ENCODE measurements at regions not wholly inside any gene's neighbourhood (a gene's known extent, or its start where the extent isn't known, plus 50 kb on each side); places are given as distances from the start of the nearest gene placed in this dataset. TPM values are rescaled to one million over a fixed set of nuclear protein-coding genes. Genes with fewer than 3 reads are reported as not detected.

DNA sequence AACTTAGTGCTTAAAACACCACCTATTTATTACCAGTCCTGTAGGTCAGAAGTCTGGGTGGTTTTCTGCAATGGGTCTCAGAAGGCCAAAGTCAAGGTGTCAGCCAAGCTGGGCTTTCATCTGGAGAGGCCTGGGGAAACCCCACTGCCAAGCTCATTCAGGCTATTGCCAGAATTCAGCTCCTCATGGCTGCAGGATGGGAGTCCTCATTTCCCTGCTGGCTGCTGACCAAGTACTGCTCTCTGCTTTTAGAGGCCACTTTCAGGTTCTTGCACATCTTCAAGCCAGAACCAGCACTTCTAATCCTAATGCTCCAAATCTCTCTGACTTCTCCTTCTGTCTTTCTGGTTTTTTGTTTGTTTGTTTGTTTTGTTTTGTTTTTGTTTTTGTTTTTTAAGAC, 109.3 kb downstream of the BCOR start:
- Mint-ChIP-seq H3K27ac (no peak overlapping the region), H3K36me3 (no peaks in the 10 kb centered on the region), H3K4me1 (peaks cover 2% of the 10 kb centered on the region), H3K9me3 (no peaks in the 10 kb centered on the region), H3K4me3 (no peak overlapping the region), H3K27me3 (peaks cover 6% of the 10 kb centered on the region)
- POLR2A ChIA-PET = no interaction called here
- DNase-seq (no peak), ATAC-seq (ENCODE audit: low read depth) (no peak)

DNA sequence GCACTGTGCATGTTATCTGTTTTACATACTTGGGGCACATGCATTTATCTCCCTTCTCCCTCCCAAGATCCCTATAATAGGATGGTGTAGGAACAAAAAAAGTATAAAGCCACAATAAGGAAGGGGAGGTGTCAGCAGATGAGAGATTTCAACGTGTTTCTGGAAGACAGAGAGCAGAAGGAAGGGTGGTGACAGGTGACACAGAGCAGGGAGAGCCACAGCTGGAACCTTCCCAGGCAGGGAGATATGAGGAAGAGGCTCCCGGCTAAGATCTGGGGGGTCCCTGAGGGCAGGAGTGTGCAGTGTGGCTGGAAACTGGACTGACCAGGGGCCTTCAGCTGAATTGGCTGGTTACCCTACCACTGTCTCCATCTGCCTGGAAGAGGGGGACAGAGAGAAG, 107.4 kb downstream of the BCOR start:
- no peak overlapping the region for H3K4me3 Mint-ChIP-seq
- H3K9me3 Mint-ChIP-seq = no peaks in the 10 kb centered on the region
- ATAC-seq (ENCODE audit: low read depth) (no peak), DNase-seq (no peak)
- H3K27me3 Mint-ChIP-seq = peaks cover 6% of the 10 kb centered on the region
- POLR2A ChIA-PET = no interaction called here
- no peaks in the 10 kb centered on the region for H3K36me3 Mint-ChIP-seq
- H3K4me1 Mint-ChIP-seq = peaks cover 2% of the 10 kb centered on the region
- no peak overlapping the region for H3K27ac Mint-ChIP-seq

DNA sequence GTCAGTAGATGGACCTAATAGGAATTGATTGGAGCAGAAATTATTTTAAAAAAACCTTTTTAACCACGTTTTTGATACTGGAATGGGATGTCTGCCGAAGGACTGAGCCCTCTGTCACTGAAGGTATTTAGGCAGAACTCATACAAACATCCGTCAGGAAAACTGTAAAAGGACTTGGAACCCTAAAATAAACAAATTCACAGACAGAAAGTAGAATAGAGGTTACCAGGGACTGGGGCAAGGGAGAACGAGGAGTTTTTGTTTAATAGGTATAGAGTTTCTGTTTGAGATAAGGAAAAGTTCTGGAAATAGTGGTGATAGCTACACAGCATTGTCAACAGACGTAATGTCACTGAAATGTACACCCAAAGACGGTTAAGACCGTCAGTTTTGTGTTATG, 105.5 kb downstream of the BCOR start:
- Mint-ChIP-seq H3K27me3 (peaks cover 6% of the 10 kb centered on the region), H3K4me3 (no peak overlapping the region), H3K27ac (no peak overlapping the region), H3K4me1 (peaks cover 2% of the 10 kb centered on the region), H3K9me3 (no peaks in the 10 kb centered on the region), H3K36me3 (no peaks in the 10 kb centered on the region)
- DNase-seq = no peak
- POLR2A ChIA-PET = no interaction called here
- no peak for ATAC-seq (ENCODE audit: low read depth)

DNA sequence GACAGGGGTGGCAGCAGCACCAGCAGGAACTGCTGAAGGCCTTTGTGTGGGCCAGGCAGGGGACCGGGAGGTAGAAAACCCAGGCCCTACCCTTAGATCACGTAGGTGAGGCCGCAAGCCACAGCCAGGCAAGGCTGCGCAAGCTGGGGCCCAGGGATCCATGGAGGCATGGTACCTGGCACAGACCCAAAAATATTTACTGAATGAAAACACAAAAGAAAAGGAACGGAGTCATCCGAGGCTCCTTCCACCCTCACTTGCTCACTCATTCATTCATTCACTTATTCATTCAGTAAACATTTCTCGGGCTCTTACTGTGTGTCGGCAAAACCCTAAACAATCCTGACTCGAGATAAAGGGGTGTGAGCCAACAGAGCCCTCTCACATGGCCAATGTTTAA, 102.3 kb downstream of the BCOR start:
- H3K36me3 Mint-ChIP-seq = no peaks in the 10 kb centered on the region
- H3K9me3 Mint-ChIP-seq = no peaks in the 10 kb centered on the region
- H3K27ac Mint-ChIP-seq = no peak overlapping the region
- DNase-seq (no peak), ATAC-seq (ENCODE audit: low read depth) (no peak)
- peaks cover 5% of the 10 kb centered on the region for H3K27me3 Mint-ChIP-seq
- POLR2A ChIA-PET = no interaction called here
- peaks cover 2% of the 10 kb centered on the region for H3K4me1 Mint-ChIP-seq
- no peak overlapping the region for H3K4me3 Mint-ChIP-seq

DNA sequence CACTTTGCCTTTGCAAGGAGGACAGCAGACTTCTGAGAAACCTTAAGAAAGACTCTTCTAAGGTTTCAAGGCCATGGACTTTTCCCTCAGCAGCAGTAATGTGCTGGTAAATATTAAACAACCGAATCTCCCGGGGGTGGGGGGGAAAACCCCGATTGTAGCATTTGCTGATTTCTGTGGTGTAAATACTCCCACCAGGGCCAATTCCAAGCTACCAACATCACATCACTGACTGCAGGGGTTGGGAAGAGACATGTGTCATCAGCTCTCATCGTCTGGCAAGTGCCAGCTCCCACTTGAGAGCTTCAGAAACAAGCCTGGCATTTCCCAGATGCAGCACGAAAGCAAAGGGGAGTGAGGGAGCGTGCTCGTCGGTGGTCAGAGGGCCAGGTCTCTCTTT, 101.2 kb downstream of the BCOR start:
- DNase-seq (no peak), ATAC-seq (ENCODE audit: low read depth) (no peak)
- Mint-ChIP-seq H3K27ac (no peak overlapping the region), H3K36me3 (no peaks in the 10 kb centered on the region), H3K9me3 (no peaks in the 10 kb centered on the region), H3K4me3 (no peak overlapping the region), H3K4me1 (no peaks in the 10 kb centered on the region), H3K27me3 (peaks cover 9% of the 10 kb centered on the region)
- POLR2A ChIA-PET = no interaction called here

DNA sequence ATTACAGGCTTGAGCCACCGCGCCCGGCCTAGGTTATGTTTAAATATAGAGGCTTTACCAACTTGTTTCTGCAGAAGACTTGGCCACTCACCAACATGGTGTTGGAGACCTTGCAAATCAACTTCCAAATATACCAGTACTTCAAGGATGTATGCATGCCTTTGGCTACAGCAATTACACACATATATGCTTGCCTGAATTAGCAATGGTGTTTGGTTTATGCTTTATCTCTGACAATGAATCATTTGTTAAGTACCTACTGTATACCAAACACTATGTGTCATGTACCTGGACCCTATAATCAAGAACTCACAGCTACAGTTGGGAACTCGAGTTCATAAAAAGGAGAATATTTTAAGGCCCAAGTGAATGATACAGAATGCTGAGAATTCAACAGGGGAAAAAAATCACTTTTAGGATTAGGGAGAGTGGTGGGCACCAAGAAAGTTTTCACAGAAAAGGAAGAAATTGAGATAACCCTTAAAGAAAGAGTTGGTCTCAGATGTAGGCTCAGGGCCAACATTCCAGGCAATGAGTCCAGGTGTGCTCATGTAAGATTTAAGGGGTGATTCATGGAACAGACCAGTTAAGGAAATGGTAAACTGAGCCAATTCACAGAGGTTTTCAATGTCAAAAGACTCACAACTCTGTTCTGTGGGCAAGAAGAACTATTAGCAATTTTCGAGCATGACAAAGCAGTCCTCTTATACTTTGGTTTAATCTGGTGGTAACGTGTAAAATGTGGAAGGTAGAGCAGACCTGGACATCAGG, 98.9 kb downstream of the BCOR start:
- no peak overlapping the region for H3K4me3 Mint-ChIP-seq
- H3K4me1 Mint-ChIP-seq = peaks cover 2% of the 10 kb centered on the region
- no peaks in the 10 kb centered on the region for H3K36me3 Mint-ChIP-seq
- ATAC-seq (ENCODE audit: low read depth) (no peak), DNase-seq (no peak)
- no peaks in the 10 kb centered on the region for H3K9me3 Mint-ChIP-seq
- no peak overlapping the region for H3K27ac Mint-ChIP-seq
- POLR2A ChIA-PET = no interaction called here
- H3K27me3 Mint-ChIP-seq = peaks cover 16% of the 10 kb centered on the region

Small RNA genes in the stretch of these regions (microRNA-seq; reads per million reads assigned to microRNA genes)
- gene MIR1587 (not detected), gene MIR3937 (not detected)
